GM21447 (cell line): ENCODE measurements at regions not wholly inside any gene's neighbourhood (a gene's known extent, or its start where the extent isn't known, plus 50 kb on each side); places are given as distances from the start of the nearest gene placed in this dataset.
"Not testable (repeated sequence)": the region's sequence is repeated elsewhere in the genome, so short reads cannot be mapped to it uniquely, and the experiment has no call there.

Experiments
- ATAC-seq: cut with Tn5 transposase; IDR thresholded peaks from one replicate; pipeline ENCODE4 v1.9.1; 2021; ENCODE audit not compliant: unreplicated experiment

DNA sequence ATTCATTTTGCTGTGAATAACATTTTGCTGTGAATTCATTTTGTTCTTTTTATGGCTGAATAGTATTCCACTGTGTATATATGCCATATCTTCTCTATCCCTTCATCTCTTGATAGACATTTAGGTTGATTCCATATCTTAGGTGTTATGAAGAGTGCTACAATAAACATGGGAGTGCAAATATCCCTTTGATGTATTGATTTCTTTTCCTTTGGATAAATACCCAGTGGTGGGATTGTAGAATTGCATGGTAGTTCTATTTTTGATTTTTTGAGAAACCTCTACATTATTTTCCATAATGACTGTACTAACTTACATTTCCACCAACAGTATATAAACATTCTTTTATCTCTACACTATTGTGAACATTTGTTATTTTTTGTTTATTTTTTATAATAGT lies 555.9 kb downstream of the PDHA2 start:
- no peak for ATAC-seq

DNA sequence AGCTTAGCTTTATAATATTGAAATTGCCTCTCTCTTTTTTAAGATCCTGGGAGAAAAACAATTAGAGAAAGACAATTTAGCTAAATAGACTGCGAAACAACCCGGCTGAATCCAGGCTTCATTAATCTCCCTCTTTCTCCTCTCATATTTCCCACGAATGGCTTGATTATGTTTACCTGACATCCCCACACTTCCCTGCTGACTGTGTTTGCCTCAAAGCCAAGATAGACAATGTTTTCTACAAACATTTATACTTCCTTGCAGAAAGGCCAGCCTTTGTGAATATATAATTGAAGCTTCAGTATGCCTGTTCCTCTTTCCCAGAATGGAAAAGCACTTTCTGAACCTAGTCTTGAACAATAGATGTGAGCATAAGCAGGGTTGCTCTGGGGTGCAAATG lies 566.8 kb downstream of the PDHA2 start:
- no peak for ATAC-seq

DNA sequence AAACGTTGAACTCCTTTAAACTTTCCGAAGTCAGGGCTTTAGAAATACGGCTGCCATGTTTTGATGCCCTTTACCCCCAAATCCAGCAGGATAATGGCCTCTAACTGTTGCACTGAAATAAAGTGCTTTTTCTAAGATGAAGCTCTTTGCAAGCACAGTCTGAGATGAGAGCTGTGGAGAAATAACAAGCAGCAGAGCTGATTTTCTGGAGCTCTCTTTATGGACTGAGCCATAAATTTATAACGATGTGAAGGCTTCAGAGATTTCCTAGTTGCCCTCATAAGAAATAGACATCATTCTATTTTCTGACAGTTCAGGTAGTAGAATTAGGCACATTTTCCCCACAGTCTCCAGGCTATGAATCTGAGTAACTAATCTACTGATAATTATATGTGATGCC lies 567.3 kb downstream of the PDHA2 start:
- ATAC-seq: no peak

DNA sequence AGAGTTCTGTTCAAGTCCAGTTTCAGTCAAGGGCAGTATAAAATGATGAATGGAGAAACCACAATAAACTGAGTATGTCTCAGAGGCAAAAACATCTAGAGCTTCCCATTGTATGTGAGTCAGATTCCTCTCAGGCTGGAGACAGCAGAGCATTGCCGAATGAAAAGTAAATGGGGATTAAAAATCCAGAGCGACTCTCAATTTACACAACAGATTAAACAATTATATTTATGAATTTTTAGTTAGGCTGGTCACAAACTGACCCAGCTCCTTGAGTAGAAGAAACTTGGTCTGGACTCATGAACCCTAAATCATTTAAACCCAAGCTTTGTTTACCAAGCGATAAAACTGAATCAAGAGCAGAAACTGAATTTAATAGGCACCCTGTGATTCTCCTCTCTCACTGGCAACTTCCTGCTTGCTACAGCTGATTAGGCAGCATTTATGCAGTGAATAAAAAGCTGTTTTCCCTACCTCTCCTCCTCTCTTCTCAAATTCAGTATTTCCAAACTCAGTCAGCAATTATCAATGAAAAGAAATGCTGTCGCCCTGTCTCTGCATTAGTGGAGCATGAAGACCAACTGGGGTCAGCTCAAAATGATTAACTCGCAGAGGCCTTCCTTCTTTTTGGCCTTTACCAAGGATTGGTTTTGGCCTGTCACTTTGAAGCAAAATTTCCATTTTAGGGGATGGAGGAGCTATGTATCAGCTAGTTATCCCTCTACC lies 568.0 kb downstream of the PDHA2 start:
- no peak for ATAC-seq

DNA sequence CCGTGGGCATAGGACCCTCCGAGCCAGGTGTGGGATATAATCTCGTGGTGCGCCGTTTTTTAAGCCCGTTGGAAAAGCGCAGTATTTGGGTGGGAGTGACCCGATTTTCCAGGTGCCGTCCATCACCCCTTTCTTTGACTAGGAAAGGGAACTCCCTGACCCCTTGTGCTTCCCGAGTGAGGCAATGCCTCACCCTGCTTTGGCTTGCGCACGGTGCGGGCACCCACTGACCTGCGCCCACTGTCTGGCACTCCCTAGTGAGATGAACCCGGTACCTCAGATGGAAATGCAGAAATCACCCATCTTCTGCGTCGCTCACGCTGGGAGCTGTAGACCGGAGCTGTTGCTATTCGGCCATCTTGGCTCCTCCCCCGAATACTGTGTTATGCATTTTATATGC lies 575.0 kb downstream of the PDHA2 start:
- ATAC-seq: not testable (repeated sequence)

DNA sequence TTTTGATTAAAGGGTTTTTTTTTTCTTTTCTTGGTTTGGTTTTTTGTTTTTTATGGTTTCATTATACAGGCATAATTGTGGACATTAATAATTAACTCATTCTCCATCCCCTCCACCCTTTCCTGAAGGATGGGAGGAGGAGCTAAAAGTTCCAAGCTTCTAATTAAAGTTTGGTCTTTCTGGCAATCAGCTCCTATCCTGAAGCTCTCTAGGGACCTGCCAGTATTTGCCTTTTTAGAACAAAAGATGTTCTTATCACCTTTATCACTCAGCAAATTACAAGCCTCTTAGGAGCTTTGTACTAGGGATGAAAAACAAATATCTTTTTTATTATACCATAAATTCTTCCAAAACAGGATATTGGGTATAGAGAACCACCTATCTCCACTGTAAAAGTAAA lies 589.8 kb downstream of the PDHA2 start:
- ATAC-seq: no peak

DNA sequence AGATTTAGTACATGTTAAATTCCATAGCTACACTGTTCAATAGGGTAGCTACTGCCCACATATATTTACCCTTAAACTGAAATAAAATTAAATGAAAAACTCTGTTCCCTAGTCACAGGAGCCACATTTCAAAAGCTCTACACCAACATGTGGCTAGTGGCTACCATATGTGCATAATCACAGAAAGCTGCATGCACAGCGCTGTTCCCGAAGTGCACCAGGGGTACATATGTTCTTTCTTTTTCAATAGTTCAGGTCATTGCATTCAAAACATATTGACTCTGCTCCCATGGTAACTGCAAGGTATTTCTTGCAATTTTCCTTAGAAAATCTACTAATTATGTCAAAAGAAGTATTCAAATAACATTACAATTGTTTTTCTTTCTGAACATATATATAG lies 591.2 kb downstream of the PDHA2 start:
- no peak for ATAC-seq

DNA sequence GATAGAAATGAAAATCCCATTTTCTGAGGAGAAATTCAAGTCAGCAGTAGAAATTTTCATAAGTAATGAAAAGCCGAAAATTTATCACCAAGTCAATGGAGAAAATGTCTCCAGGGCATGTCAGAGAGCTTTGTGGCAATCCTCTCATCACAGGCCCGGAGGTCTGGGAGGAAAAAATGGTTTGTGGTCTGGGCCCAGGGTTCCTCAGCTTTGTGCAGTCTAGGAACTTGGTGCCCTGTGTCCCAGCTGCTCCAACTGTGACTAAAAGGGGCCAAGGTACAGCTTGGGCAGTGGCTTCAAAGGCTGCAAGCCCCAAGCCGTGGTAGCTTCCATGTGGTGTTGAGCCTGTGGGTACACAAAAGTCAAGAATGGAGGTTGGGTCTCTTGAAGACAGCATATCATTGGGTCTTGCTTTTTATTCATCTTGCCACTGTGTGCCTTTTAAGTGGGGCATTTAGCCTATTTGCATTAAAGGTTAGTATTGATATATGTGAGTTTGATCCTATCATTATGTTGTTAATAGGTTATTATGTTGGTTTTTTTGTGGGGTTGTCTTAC lies 608.5 kb downstream of the PDHA2 start:
- no peak for ATAC-seq

DNA sequence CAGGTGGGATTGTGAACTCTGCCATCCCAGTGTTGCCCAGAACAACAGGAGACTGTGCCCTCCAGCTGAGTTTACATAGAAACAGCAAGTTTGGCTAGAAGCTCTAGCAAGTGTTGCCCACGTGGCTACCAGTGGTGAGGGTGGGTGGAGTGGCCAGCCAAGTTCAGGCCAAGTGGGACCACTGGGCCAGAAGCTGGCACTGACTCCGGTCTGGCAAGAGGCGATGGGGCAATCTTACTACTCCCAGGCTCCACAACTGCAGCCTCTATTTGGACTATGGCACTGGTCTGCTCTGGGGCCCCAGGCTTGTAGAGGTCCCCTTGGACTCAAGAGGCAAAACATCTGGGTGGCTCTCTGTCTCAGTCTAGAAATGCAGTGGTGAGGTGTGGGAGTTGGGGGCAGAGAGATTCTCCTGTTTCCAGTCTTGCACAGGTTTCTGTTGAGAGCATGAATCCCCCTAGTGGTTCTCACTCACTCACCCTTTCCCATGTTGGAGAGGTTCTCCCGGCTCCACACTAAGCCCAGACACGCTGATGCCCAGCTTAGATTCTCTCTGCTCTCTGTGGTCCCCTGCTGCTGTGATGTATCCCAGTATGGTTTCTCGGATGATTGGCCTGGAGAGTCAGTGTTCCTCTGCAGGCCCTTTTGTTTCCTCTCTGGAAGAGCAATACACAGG lies 615.3 kb downstream of the PDHA2 start:
- no peak for ATAC-seq

DNA sequence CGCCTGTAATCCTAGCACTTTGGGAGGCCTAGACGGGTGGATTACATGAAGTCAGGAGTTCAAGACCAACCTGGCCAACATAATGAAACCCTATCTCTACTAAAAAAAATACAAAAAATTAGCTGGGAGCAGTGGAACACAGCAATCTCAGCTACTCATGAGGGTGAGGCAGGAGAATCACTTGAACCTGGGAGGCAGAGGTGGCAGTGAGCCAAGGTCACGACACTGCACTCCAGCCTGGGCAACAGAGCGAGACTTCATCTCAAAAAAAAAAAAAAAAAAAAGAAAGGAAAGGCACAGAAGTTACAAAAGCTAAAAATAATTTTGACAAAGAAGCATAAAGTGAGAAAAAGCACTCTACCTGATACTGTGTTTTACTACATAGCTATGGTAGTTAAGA lies 618.1 kb downstream of the PDHA2 start:
- ATAC-seq: not testable (repeated sequence)

DNA sequence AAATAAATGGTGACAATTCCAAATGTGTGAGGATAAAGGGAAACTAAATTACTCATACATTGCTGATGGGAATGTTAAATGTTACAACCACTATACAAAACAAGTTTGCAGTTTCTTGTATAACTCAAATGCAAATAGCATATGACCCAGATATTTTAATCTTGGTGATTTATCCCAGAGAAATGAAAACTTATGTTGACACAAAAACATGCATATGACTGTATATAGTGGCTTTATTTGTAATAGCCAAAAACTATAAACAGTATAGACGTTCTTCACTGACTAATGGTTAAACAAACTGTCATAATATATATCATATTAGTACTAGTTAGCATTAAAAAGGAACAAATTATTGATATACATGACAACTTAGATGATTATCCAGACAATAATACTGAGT lies 619.2 kb downstream of the PDHA2 start:
- no peak for ATAC-seq

DNA sequence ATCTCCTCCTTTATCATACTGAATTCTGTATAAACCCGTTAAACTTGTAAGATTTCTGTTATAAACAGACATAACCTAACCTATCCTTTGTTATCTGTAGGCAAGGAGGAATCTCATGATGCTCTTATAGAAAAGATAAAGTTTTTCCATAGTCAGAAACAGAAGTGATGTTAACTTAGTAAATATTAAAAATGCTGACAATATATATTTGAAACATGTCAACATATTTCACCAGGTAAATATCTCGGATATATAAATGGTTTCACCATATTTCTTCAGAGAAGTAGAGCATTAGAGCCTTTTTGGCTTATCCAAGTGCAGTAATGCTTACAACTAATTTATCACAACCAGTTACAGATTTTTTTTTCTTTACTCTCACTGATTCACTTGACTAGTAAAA lies 625.9 kb downstream of the PDHA2 start:
- no peak for ATAC-seq

DNA sequence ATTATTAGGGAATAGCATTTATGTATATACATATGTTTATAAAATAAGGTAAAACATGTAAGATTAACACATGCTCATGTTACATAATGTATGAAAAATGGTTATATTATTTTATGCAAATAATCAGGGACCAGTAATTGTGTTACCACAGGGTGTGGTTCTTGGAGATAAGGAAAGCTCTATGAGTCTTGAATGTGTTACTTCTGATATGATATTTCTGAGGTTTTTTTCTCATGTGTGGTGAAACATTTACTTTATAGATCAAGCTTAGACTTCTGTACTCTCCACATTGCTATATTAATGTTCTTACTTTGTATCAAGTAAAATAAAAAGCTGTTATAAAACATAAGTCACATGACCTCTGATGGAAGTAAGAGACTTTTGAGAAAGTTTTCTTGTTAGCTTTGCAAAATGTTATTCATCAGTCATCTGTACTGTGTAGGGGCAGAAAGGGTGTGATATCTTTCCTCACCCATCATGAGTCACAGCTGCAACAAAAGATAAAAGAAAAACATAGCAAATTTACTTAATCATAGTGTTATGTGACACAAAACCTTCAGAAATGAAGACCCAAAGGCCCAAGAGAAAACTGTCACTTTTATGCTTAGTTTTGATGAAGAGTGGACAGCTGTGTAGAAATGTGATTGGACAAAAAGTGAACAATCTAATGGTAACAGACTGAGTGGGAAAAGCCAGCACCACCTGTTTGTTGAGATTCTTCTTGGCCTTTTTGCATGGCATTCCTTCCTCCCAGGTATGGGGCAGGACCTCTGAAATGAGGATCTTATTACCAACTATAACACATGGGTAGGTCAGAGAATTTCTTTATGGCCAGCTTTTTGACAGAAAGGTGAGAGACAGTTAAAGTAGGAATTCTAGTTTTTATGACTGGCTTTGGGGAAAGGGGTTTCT lies 632.3 kb downstream of the PDHA2 start:
- ATAC-seq: no peak

DNA sequence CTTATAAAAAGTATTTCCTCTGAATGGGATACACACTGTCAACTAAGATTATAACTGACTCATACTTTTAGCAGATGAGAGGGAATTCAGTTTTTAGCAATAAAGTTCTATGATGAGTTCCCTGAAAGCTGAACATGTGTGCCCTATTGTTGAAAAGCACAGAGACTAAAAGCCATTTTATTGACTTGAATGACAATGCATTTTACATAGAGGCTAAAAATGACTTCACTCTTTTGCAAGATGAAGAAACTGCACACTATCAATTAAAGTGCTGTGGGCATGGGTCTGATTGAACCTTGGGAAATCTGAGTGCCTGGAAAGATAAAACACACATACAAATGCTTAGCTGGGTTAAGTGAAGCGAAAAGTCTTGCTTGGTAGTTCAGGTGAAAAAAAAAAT lies 633.4 kb downstream of the PDHA2 start:
- ATAC-seq: no peak

DNA sequence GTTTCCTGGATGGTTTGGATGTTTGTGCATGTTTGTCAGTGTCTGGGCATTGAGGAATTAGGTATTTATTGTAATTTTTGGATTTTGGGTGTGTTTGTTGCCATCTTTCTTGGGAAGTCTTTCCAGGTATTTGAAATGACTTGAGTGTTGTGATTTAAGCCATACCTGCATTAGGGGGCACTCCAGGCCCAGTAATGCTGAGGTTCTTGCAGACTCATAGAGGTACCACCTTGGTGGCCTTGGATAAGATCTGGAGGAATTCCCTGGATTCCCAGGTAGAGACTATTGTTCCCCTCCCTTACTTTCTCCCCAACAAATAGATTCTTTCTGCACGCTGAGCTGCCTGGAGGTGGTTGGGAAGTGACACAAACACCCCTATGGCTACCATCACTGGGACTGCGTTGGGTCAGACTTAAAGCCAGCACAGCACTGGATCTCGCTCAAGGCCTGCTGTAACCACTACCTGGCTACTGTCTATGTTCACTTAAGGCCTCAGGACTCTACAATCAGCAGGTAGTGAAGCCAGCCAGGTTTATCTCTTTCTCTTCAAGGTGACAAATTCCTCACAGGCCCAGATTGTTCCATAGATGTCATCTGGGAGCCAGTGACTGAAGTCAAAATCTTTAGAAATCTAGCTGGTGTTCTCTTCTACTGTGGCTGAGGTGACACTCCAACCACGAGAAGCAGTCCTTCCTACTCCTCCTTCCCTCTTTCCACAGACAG lies 643.6 kb downstream of the PDHA2 start:
- ATAC-seq: no peak

DNA sequence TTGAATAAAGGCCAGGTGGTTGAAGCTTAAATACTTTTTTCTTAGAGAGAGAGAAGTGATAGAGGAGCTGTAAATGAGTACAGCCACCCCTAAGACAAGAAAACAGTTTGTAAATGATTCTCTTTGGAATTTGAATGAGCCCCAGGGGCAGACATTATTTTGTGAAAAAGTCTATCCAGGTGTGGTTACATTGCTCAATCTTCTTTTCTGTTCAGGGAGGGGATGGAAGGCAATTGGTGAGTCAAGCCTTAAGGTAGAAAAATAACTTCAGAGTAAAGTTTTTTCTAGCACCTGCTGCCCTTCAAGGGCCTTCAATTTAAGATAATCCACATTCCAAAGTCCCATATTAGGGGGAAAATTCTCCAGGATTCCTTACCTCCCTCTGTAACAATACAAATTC lies 646.7 kb downstream of the PDHA2 start:
- ATAC-seq: no peak

DNA sequence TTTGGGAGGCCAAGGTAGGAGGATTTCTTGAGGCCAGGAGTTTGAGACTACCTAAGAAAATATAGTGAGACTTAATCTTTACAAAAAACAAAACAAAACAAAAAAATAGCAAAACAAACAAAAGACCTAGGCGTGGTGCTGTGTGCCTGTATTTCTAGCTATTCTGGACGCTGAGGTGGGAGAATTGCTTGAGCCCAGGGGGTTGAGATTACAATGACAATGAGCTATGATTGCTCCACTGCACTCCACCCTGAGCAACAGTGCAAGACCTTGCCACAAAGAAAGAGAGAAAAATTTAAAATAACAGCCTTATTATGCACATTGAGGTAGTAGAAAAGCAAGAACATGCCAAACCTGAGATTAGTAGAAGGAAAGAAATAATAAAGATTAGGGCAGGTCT lies 657.7 kb downstream of the PDHA2 start:
- no peak for ATAC-seq

DNA sequence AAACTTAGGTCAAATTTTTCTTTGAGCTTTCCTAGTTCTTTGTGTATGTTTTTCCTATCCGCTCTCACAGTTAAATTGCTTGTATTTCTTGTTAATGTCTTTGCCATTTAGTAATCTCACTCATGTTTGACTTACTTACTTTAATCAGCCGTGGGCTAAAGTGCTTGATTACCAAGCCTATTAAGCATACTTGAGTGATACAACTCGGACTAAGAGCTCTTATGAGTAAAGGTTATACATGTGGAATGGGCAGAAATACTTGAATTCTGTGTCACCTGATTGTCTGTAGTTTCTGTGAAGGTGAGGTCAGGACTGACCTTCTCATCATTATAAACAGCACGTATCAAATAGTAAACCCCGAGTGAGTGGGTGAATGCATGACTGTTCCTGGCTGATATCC lies 664.5 kb downstream of the PDHA2 start:
- no peak for ATAC-seq

DNA sequence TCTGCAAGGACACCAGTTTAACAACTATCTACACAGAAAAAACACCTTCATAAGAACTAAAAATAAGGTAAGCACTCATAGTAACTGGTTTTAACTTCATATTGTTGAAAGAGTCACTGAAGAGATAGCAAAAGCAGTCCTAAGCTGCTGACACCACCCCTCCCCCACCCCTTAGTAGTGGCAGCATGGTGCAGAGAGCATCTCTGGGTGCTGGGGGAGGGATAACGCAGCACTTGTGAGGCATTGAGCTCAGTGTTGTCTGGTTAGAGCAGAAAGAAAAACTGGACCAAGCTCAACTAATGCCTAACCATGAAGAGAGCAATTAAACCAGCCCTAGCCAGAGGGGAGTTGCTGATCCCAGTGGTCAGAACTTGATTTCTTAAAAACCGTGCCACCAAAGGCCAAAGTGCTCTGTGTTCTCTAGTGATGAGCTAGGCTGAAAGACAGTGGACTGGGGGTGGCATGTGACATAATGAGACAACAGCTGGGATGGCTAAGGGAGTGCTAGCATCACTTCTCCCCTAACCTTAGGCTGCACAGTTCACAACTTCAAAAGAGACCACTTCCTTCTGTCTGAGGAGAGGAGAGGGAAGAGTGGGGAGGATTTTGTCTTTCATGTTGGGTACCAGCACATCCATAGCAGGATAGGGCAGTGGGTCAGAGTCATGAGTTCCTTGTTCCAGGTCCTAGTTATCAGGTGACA lies 669.3 kb downstream of the PDHA2 start:
- ATAC-seq: no peak

DNA sequence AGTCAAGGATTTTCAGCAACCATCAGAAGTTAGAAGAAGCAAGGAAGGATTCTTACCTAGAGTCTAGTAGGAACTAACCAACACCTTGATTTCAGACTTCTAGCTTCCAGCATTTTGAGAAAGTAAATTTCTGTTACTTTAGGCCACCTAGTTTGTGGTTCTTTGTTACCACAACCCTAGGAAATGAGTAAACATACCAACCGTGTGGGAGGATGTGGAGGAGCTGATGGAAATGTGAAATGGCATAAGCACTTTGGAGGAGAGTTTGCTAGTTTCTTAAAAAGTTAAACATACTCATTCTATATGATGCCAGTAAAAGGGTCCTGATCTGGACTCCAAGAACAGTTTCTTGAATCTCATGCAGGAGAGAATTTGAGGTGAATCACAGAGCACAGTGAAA lies 679.4 kb downstream of the PDHA2 start:
- no peak for ATAC-seq
